HL-60/S4 treated with phorbol 12-myristate 13-acetate at 8.2 ng/mL for 4 days and 3 days (cell line): ENCODE measurements at regions not wholly inside any gene's neighbourhood (a gene's known extent, or its start where the extent isn't known, plus 50 kb on each side); places are given as distances from the start of the nearest gene placed in this dataset.

Experiments
- in situ Hi-C: fragments of 300-500 bp; cut with MboI; formaldehyde crosslinking; loops from 2 replicates; pipeline ENCODE4 v1.15.0; 2022; ENCODE audit warnings: low sequenced_read_pairs

DNA sequence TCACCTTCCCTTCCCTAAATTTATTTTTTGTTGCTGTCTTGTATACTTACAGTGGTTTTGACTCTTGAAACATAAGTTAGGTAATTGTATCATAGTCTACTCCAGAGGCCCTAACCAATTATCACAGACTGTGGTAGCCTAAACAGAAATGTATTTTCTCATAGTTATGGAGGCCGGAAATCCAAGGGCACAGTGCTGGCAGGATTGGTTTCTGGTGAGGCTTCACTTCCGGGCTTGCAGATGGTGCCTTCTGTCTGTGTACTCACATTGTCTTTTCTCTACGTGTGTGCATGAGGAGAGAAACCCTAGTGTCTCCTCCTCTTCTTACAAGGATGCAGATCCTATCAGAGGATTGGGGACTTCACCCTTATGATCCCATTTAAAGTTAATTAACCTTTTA, 290.2 kb upstream of the KCNMB2 start:
- in situ Hi-C loops = no loop called here

- in situ Hi-C loops = no loop called here
Observed at GRCh38 chr3:178255315-178255714, 280.9 kb upstream of the KCNMB2 start.

DNA sequence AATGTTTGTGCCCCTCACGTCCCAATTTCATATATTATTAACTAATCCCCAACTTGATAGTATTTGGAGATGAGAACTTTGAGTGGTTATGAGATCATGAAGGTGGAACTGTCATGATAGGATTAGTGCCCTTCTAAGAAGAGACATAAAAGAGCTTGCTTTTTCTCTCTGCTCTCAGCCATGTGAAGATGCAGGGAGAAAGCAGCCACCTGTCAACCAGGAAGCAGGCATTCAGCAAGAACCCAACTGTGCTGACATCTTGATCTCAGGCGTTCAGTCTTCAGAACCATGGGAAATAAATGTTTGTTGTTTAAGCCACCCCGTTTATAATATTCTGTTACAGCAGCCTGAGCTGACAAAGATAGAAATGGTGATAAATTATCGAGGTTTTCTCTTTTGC, 278.7 kb upstream of the KCNMB2 start:
- in situ Hi-C loops = no loop called here

DNA sequence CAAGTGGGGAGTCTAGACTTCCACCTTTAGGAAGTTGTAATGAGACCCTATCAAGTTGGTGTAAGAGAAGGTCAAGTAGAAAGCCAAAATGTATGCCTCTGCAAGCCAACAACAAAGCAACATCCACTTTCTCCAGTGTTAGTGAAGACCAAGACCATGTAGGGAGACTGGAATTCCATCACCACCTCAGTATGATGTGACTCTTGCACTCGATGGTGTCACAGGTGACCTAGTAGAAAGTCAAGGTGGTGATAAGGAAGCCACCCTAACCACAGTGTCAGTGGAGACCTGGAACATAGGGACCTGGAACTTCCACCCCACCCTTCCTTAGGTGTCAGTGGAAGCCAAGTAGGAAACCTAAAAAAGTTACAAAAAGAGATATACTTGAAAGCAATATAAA, 278.1 kb upstream of the KCNMB2 start:
- in situ Hi-C loops = no loop called here

DNA sequence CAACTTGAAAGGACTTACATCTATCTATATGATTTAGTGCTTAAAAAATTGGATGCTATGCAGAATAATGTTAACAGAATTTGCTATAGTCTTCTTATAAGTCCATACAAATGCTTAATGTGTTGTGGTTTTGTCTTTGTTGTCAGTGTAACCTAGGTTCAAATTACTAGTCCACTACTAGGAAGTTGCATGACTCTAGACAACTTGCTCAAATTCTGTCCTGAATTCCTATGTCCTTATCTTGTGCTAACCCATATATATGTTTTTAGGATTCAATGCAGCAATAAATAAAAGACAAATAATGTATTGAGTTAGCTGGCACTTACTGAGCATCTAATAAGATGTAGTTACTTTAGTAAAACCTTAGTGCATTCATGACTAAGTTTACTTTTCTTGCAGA, 276.5 kb upstream of the KCNMB2 start:
- in situ Hi-C loops = no loop called here

DNA sequence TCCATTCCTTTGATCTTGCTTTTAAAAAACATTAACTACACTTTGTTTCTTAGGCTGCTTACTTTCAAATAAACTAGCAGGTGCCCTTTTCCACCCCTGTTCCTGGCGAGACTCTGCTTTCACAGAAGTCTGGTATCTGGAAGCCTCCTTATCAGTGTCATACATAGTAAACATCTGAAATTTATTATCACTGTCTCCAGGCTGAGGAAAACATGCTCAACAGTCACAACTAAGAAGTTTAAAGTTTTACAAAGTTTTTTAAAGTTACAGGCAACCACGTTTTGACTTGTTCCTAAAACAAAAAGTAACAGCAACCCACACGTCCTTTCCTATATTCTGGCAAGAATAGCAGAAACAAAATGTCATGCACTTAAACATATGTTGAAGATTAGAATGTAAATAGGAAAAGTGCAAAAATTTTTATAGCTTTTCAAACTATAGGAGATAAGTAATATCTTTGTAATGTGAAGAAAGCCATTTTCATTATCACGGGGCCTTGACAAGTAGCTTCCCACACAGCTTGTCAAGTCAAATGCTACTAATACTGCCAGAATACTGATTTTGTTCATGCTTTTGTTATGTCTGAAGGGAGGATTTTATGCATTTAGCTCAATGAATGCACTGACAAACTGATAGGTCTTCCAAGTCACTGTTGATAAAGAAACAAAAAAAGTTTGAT, 275.2 kb upstream of the KCNMB2 start:
- in situ Hi-C loops = no loop called here

GRCh38 chr3:178263236-178263916, 272.9 kb upstream of the KCNMB2 start:
- in situ Hi-C loops = no loop called here

GRCh38 chr3:178267158-178267844, 268.9 kb upstream of the KCNMB2 start:
- in situ Hi-C loops = no loop called here

- in situ Hi-C loops = no loop called here
Observed at GRCh38 chr3:178270838-178271237, 265.4 kb upstream of the KCNMB2 start.

DNA sequence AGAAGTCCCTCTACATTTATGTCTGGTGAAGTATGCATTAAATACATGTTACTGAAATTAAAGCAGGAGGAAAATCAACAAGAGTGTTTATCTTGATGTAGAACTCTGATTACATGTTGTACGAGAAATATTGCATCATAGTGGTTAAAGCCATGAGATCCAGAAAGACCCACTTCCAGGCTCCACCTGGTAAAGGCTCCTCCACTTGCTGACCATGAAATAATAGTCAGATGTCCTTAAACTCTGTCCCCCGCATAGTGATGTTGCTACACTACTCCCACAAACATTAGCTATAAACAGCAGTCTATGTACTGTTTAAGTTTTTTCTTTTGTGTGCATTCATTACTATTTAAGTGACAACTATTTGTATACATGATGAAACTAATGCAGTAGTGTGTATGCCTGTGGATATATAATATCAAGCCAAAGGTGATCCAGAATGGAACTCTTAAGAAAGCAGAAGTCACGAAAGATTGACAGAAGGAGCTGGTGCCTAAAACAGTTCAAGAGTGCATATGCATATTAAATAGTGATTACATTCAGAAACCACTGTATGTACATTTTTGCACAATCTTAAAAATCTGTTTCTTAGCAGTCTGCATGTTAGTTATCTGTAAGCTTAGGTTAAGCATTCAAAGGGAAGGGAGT, 264.4 kb upstream of the KCNMB2 start:
- in situ Hi-C loops = no loop called here

GRCh38 chr3:178272841-178273240, 263.4 kb upstream of the KCNMB2 start:
- in situ Hi-C loops = no loop called here

DNA sequence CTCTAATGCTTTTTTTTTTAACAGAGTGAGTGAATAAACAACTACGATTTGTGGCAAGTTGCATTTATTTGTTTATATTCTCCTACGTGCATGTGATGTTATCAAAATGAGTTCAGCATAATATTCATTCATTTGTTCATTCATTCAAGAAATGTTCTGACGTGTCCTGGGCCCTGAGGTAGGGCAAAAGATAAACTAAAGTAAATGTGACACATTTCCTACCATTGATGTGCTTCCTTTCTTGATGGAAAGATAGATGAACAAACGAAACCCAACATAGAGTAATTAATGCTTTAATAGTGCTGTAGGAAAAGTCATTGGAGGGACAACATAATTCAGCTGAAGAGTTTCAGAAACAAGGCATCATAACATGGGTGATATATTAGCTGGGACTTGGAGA, 261.5 kb upstream of the KCNMB2 start:
- in situ Hi-C loops = no loop called here

DNA sequence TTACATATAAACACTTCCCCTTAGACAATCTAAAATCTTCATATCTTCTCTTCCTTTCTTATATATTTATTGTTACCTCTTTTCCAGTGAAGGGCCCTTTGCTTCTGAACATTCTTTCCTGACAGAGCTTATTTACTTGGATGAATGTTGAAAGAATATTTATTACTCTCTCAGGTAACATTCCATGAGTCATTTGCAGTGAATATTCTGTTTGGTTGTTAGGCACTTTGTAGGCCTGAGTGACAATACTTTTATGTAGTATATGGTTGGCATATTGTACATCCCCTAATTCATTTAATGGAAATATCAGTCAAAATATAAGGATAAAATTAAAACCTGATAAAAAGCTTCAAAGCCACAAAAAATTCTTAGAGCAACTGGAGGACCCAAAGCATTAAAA, 260.9 kb upstream of the KCNMB2 start:
- in situ Hi-C loops = no loop called here

DNA sequence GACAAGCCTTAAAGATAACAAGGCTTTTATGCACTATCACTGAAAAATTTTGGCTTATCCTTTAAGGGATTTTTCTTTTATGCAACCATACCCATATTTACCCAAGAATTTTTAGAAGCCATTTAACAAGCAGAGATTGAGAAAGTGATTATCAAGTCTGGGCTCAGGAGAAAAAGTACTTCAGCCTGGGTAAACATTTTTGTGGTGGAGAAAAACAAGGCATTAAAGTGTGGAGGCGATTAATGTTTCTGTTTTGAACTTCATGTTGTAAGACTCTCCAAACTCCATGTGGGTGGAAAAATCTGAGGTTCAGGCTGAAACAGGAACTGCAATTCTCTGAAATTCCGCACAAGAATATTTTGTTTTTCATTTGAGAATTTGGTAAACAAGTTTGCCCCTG, 260.4 kb upstream of the KCNMB2 start:
- in situ Hi-C loops = no loop called here

GRCh38 chr3:178277605-178278004, 258.6 kb upstream of the KCNMB2 start:
- in situ Hi-C loops = no loop called here

DNA sequence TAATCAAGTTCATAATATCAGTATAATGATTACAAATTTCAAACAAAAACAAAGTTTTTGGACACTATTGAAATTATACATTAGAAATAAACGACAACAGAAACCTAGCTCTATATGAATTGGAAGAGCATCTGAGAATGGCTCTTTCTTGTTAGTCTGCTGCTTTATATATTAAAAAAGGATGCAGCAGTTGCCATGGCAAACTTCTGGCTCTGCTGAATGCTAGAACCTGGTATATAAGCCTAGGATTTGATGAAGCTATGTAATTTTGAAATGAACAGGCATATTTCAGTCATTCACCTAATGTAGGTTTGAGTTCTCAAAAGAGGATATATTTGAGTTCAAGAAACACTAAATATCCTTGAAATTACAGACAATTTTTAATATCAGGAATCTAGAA, 252.7 kb upstream of the KCNMB2 start:
- in situ Hi-C loops = no loop called here

DNA sequence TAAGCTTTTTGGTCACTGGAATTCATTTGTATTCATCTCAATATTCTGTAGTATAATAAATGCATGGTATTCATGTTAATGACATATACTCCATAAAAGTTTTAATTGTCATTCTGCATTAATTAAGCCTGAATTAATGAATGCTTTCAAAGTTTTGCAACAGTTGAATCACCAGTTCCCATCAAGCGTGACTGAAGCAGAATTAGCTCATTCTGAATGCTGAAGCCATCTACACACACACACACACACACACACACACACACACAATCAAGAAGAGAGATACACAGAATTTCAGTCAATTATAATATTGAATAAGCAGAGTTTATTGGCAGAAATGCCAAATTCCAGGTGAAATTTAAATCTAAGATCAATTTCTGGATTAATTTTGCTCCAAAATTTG, 252.1 kb upstream of the KCNMB2 start:
- in situ Hi-C loops = no loop called here

DNA sequence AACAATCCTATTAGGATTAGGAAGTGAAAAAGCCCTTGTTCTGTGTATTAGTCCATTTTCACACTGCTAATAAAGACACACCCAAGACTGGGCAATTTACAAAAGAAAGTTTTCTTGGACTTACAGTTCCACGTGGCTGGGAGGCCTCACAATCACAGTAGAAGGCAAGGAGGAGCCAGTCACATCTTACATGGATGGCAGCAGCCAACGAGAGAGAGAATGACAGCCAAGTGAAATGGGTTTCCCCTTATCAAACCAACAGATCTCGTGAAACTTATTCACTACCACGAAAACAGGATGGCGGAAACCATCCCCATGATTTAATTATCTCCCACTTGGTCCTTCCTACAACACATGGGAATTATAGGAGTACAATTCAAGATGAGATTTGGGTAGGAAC, 248.2 kb upstream of the KCNMB2 start:
- in situ Hi-C loops = no loop called here

- in situ Hi-C loops = no loop called here
Observed at GRCh38 chr3:178289544-178290160, 246.6 kb upstream of the KCNMB2 start.

DNA sequence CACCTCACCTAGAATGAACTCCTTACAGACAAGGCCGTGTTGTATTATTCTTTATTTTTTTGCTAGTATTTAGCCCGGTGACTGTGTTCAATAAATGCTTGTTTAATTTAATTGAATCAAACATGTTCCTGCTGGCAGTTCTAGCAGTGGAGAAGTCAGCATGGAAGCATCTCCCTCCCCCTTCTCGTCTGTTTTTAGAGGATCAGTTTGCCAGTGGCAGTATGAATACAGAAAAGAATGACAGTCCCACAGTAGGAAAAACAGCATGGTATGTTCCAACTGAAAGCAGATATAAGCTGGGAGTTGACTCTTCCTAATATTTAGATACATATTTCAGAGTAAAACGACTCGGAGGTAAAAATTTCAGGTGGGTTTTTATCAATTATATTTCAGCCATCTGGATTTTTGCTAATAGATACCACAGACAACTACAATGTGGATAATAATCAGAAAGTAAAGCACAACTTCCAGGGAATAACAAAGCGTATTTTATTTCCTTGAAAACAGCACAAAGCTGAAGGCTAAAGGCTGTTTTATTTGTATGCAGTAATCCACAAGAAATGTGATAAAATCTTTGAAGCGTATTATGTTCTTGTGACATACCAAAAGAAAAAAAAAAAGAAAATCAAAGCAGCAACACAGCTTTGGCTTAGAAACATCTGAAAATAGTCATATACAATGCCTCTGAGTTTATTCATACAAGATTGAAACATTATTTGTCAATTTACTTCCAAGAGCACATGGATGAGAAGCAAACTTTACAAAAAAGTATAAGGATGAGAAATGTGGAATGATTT, 244.5 kb upstream of the KCNMB2 start:
- in situ Hi-C loops = no loop called here
